Kidney epithelial cell (primary cell): ENCODE measurements at regions not wholly inside any gene's neighbourhood (a gene's known extent, or its start where the extent isn't known, plus 50 kb on each side); places are given as distances from the start of the nearest gene placed in this dataset.

ENCODE experiments used
- DNase-seq: peaks from one replicate; pipeline ENCODE4 v3.0.0-alpha.2; 2010; ENCODE audit warnings: low read depth
- H3K27me3 ChIP-seq: 2 replicates; pipeline ENCODE4 v1.6.0; 2011; ENCODE audit warnings: low read length; ENCODE audit not compliant: control insufficient read depth, insufficient read depth
- H3K36me3 ChIP-seq: 2 replicates; pipeline ENCODE4 v1.5.1; 2011; ENCODE audit warnings: low read length; ENCODE audit not compliant: control insufficient read depth, insufficient read depth
- H3K4me3 ChIP-seq: 2 replicates; pipeline ENCODE4 v1.5.1; 2011; ENCODE audit warnings: low read depth, mild to moderate bottlenecking, control low read depth, low read length
- TF ChIP-seq, protein P1 (sequence below): IDR thresholded peaks from 2 replicates; pipeline ENCODE4 v1.5.1; 2011; ENCODE audit warnings: mild to moderate bottlenecking, moderate library complexity, low read length, control low read depth, inconsistent platforms; ENCODE audit not compliant: insufficient read depth, poor library complexity, severe bottlenecking

DNA sequence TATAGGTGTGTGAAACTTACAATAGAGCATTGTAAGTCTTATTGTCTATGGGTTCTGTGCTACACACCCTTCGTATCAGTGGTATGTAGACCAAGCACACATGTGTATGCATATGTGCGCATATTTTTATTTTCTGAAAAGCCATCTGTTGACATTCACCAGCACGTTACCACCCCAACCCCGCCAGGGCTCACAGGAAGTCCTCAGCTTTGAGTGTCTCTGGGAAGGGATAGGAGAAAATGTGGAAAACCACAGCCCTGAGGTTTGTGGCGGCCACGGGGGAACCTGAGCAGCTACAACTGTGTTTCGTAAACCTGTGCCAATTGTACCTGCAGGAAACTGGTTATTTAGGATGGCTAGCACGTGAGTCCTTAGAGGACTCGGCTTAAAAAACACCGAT, 123.3 kb upstream of the PHACTR3 start:
- H3K27me3 ChIP-seq, result no peaks in the 10 kb centered on the region

DNA sequence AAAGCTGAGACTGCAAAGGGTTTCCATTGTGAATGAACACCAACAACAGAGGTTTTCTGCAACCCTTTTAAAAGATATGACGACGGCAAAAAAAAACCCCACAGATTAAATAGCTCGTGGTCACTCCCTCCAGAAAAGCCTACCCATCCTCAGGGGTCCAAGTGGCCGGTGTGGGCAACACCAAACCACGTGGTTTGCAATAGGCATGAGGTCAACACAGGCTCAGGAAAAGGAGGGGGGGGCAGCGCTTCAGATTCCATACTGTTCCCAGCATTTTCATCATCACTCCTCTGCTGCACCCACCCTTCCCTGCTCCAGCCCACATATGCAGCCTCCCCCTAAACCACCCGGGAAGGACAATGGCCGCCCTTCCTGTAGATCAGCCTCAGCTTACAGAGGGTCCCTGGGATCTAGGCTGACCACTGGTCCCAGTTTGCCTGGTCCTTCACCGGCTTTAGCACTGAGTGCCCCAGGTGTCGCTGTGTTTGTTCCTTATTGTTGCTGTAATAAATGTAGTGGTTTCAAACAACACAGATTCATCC, 122.8 kb upstream of the PHACTR3 start:
- no peak for DNase-seq
- Histone ChIP-seq H3K36me3 (no peaks in the 10 kb centered on the region), H3K4me3 (no peak overlapping the region), H3K27me3 (no peaks in the 10 kb centered on the region)
- TF ChIP-seq, protein P1, sequence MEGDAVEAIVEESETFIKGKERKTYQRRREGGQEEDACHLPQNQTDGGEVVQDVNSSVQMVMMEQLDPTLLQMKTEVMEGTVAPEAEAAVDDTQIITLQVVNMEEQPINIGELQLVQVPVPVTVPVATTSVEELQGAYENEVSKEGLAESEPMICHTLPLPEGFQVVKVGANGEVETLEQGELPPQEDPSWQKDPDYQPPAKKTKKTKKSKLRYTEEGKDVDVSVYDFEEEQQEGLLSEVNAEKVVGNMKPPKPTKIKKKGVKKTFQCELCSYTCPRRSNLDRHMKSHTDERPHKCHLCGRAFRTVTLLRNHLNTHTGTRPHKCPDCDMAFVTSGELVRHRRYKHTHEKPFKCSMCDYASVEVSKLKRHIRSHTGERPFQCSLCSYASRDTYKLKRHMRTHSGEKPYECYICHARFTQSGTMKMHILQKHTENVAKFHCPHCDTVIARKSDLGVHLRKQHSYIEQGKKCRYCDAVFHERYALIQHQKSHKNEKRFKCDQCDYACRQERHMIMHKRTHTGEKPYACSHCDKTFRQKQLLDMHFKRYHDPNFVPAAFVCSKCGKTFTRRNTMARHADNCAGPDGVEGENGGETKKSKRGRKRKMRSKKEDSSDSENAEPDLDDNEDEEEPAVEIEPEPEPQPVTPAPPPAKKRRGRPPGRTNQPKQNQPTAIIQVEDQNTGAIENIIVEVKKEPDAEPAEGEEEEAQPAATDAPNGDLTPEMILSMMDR, result no peak

More for the DNA sequence above, 123.3 kb upstream of the PHACTR3 start:
- H3K4me3 ChIP-seq, result no peak overlapping the region
- H3K36me3 ChIP-seq, result no peaks in the 10 kb centered on the region
- DNase-seq, result no peak
- TF ChIP-seq, protein P1, result no peak

DNA sequence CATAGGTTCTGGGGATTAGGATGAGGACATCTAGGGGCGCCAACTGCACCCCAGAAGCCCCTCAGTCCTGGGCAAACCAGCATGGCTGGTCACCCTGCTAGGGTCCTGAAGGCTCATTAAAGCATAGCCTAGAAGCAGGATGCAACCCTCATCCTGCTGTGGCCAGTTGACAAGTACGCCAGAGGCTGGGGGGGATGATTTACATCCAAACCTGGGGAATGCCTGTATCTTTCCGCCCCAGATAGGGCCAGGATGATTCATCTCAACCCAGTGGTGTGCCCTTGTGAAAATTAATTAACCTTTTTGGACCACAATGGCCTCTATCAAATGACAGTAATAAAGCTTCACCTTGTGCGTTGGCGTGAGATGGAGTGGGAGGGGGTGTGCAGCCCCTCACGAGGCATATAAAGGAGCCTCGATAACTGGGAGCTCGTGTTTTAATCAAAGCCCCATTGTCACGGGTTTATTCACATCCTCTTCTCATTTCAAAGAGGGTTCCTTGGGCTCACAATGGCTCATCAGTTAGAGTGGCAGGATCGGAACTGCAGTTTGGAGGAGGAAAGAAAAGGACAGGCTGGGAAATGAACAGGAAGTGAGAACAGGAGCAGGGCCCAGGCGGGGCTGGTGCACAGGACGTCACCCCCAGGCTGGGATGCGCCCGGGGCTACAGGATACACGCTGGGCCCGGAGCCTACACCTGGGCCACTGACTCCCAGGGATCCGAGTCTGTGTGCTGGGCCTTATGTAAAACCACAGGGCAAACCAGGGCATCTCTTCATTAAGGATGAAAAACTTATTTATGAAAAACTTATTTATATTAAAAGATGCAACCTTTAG, 121.8 kb upstream of the PHACTR3 start:
- TF ChIP-seq, protein P1, result no peak
- DNase-seq, result no peak
- no peak overlapping the region for H3K4me3 ChIP-seq
- H3K36me3 ChIP-seq, result no peaks in the 10 kb centered on the region
- no peaks in the 10 kb centered on the region for H3K27me3 ChIP-seq

DNA sequence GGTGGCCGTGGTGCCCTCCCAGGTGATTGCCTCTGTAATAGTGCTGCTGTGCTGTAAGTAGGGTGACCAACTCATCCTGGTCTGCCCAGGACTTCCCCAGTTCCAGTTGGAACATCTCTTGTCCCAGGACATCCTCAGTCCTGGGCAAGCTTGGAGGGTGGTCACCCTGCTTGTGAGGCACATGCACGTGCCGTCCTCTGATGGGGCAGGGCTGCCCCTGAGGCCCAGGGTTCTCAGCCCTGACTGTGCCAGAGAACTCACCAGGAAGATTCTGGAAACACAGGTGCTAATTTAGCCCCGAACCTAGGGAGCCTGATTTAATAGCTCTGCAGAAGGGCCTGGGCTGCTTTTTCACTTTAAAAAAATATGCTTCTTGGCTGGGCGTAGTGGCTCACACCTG, 120.9 kb upstream of the PHACTR3 start:
- Histone ChIP-seq H3K27me3 (no peaks in the 10 kb centered on the region), H3K36me3 (no peaks in the 10 kb centered on the region), H3K4me3 (no peak overlapping the region)
- DNase-seq, result no peak
- TF ChIP-seq, protein P1, result no peak

DNA sequence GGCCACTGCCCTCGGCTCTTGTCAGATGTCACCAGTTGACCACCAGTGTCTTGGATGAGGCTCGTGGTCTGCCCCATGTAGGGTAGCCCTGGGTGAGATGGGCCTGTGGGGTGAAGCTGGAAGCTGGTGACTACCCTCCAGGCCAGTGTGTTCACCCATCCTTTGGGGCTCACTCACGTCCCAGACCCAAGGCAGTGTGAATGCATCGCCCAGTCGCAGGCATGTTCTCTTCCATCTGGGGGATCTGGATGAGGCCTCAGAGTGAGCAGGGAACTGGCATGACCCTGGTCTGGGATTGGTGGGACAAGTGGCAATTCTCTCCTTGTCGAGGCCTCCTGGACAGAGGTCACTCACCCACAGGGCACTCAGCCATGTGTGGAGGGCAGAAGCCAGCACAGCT, 120.1 kb upstream of the PHACTR3 start:
- Histone ChIP-seq H3K36me3 (no peaks in the 10 kb centered on the region), H3K27me3 (no peaks in the 10 kb centered on the region), H3K4me3 (no peak overlapping the region)
- TF ChIP-seq, protein P1, result no peak
- no peak for DNase-seq
